A549 (cell line): ENCODE measurements at regions not wholly inside any gene's neighbourhood (a gene's known extent, or its start where the extent isn't known, plus 50 kb on each side); places are given as distances from the start of the nearest gene placed in this dataset.

ENCODE experiments used
- ATAC-seq, 2 experiments: fragments of 200-7000 bp in 1 of 2; fragments of >200 bp in 1 of 2; cut with Nextera tagmentation in 1 of 2; cut with Tn5 transposase in 1 of 2; 3 replicates each; pipeline versions ENCODE4 v1.8.0 to v1.9.1; 2018 to 2020; ENCODE audit warnings: mild to moderate bottlenecking in 1 of 2, moderate library complexity in 1 of 2
- CTCF ChIA-PET: fragments of 300-600 bp; sonication (Branson Sonifier 250); formaldehyde crosslinking; extraction: SDS; loops from one replicate; lab custom pipeline; 2021; ENCODE audit warnings: antibody characterized with exemption, inconsistent platforms; lab: Yijun Ruan, JAX
- POLR2A ChIA-PET: fragments of 350-600 bp; formaldehyde crosslinking; extraction: SDS; loops from one replicate; lab custom pipeline; 2021; ENCODE audit warnings: antibody characterized with exemption, inconsistent platforms; lab: Yijun Ruan, JAX
- DNase-seq, 2 experiments: peaks; one replicate each; pipeline versions ENCODE4 v3.0.0 to v3.0.0-alpha.2; 2011 to 2016; ENCODE audit warnings: low read depth in 1 of 2, low spot score in 1 of 2
- FAIRE-seq: peaks from 2 replicates; lab custom pipeline; 2011; peaks lifted over from hg19 to GRCh38; lab: Jason Lieb, UNC
- H3K27ac ChIP-seq, 2 experiments: fragments of >200 bp; sonication (Bioruptor Twin); formaldehyde crosslinking; 3 replicates each; pipeline ENCODE4 v1.5.1; 2016 to 2017
- H3K4me1 ChIP-seq: fragments of >200 bp; sonication (Bioruptor Twin); formaldehyde crosslinking; 3 replicates; pipeline ENCODE4 v1.6.1; 2016
- H3K4me2 ChIP-seq: fragments of >200 bp; sonication (Bioruptor Twin); formaldehyde crosslinking; 3 replicates; pipeline ENCODE4 v1.6.1; 2016
- H3K4me3 ChIP-seq: fragments of >200 bp; sonication (Bioruptor Twin); formaldehyde crosslinking; 3 replicates; pipeline ENCODE4 v1.5.1; 2016
- H3K9me3 ChIP-seq: fragments of >200 bp; sonication (Bioruptor Twin); formaldehyde crosslinking; 3 replicates; pipeline ENCODE4 v1.6.1; 2016
- ATOH8 ChIP-seq: fragments of 250-450 bp; sonication (Bioruptor Pico); IDR thresholded peaks from 2 replicates; pipeline ENCODE4 v1.5.0; 2020; ENCODE audit warnings: low read depth, mild to moderate bottlenecking, moderate library complexity
- BHLHE40 ChIP-seq: IDR thresholded peaks from 2 replicates; pipeline ENCODE4 v1.6.1; 2012; ENCODE audit warnings: low read depth, low read length, inconsistent platforms
- CBX2 ChIP-seq: fragments of 200-600 bp; sonication (generic); IDR thresholded peaks from 2 replicates; pipeline ENCODE4 v1.6.1; 2016; ENCODE audit warnings: low read depth, mild to moderate bottlenecking, borderline replicate concordance
- CEBPB ChIP-seq, 2 experiments: fragments of >200 bp in 1 of 2; sonication (Bioruptor Twin) in 1 of 2; formaldehyde crosslinking in 1 of 2; IDR thresholded peaks; 2 replicates each; pipeline ENCODE4 v1.6.1; 2012 to 2016
- CHD2 ChIP-seq: fragments of 150-350 bp; IDR thresholded peaks from 2 replicates; pipeline ENCODE4 v1.6.1; 2014; ENCODE audit warnings: low read length; ENCODE audit not compliant: partially characterized antibody
- CHD4 ChIP-seq: fragments of 200-600 bp; sonication (generic); IDR thresholded peaks from 2 replicates; pipeline ENCODE4 v1.6.1; 2016; ENCODE audit warnings: antibody characterized with exemption, mild to moderate bottlenecking, borderline replicate concordance
- CTCF ChIP-seq: fragments of >200 bp; sonication (Bioruptor Twin); formaldehyde crosslinking; IDR thresholded peaks from 3 replicates; pipeline ENCODE4 v1.5.1; 2016
- E2F6 ChIP-seq: IDR thresholded peaks from 2 replicates; pipeline ENCODE4 v1.6.1; 2012; ENCODE audit warnings: low read depth, borderline replicate concordance
- EHF ChIP-seq: fragments of 250-450 bp; sonication (Bioruptor Pico); IDR thresholded peaks from 2 replicates; pipeline ENCODE4 v1.5.0; 2020; ENCODE audit warnings: mild to moderate bottlenecking
- EHMT2 ChIP-seq: fragments of 200-600 bp; sonication (generic); IDR thresholded peaks from 2 replicates; pipeline ENCODE4 v1.6.1; 2016; ENCODE audit warnings: antibody characterized with exemption, low read depth, mild to moderate bottlenecking, moderate library complexity
- ESRRA ChIP-seq: fragments of 150-350 bp; IDR thresholded peaks from 2 replicates; pipeline ENCODE4 v1.6.1; 2014; ENCODE audit warnings: mild to moderate bottlenecking, low read length, borderline replicate concordance
- FOSB ChIP-seq: fragments of 250-450 bp; sonication (Bioruptor Pico); IDR thresholded peaks from 2 replicates; pipeline ENCODE4 v1.5.0; 2020; ENCODE audit warnings: mild to moderate bottlenecking, moderate library complexity
- FOSL2 ChIP-seq, 2 experiments: fragments of 450-650 bp in 1 of 2; fragments of >200 bp in 1 of 2; sonication (Bioruptor Twin) in 1 of 2; formaldehyde crosslinking; IDR thresholded peaks; 2 replicates each; pipeline versions ENCODE4 v1.5.0 to v1.6.1; 2016 to 2020; ENCODE audit warnings: mild to moderate bottlenecking in 1 of 2, moderate library complexity in 1 of 2
- GATA3 ChIP-seq: IDR thresholded peaks from 2 replicates; pipeline ENCODE4 v1.6.1; 2012; ENCODE audit warnings: borderline replicate concordance
- HOXA7 ChIP-seq: fragments of 250-450 bp; sonication (Bioruptor Pico); IDR thresholded peaks from 2 replicates; pipeline ENCODE4 v1.5.0; 2020; ENCODE audit warnings: mild to moderate bottlenecking, moderate library complexity
- HOXB13 ChIP-seq: fragments of 250-450 bp; sonication (Bioruptor Pico); IDR thresholded peaks from 2 replicates; pipeline ENCODE4 v1.5.0; 2020; ENCODE audit warnings: low read depth, mild to moderate bottlenecking, moderate library complexity
- JUN ChIP-seq, 2 experiments: fragments of >200 bp; sonication (Bioruptor Twin); formaldehyde crosslinking; IDR thresholded peaks; 2 replicates in 1 of 2; 3 replicates in 1 of 2; pipeline ENCODE4 v1.6.1; 2016 to 2017
- NFE2L2 ChIP-seq: fragments of 150-350 bp; conservative IDR thresholded peaks from 2 replicates; pipeline ENCODE4 v1.6.1; 2014; ENCODE audit warnings: low read length
- POLR2A ChIP-seq: IDR thresholded peaks from 2 replicates; pipeline ENCODE4 v1.6.1; 2012; ENCODE audit warnings: mild to moderate bottlenecking, low read length
- POLR2AphosphoS2 ChIP-seq: conservative IDR thresholded peaks from 2 replicates; pipeline ENCODE4 v1.6.1; 2012; ENCODE audit warnings: low read length, improper control_type of control experiment, inconsistent platforms
- REST ChIP-seq: fragments of 200-600 bp; sonication (generic); IDR thresholded peaks from 2 replicates; pipeline ENCODE4 v1.6.1; 2016; ENCODE audit warnings: antibody characterized with exemption, mild to moderate bottlenecking, moderate library complexity
- RFX5 ChIP-seq: fragments of 450-650 bp; IDR thresholded peaks from 2 replicates; pipeline ENCODE4 v1.7.1; 2014; ENCODE audit warnings: antibody characterized with exemption, mild to moderate bottlenecking, moderate library complexity
- TFCP2L1 ChIP-seq: fragments of 250-450 bp; sonication (Bioruptor Pico); IDR thresholded peaks from 2 replicates; pipeline ENCODE4 v1.5.0; 2021; ENCODE audit warnings: mild to moderate bottlenecking
- TP53 ChIP-seq: fragments of 250-450 bp; sonication (Bioruptor Pico); IDR thresholded peaks from 2 replicates; pipeline ENCODE4 v1.5.0; 2021; ENCODE audit warnings: mild to moderate bottlenecking, moderate library complexity
- ZC3H11A ChIP-seq: fragments of 450-650 bp; IDR thresholded peaks from 2 replicates; pipeline ENCODE4 v1.6.1; 2014; ENCODE audit warnings: antibody characterized with exemption, mild to moderate bottlenecking
- ZFP36 ChIP-seq: fragments of 450-650 bp; IDR thresholded peaks from 2 replicates; pipeline ENCODE4 v1.6.1; 2014; ENCODE audit warnings: borderline replicate concordance; ENCODE audit not compliant: partially characterized antibody
- ZSCAN20 ChIP-seq: fragments of 250-450 bp; sonication (Bioruptor Pico); IDR thresholded peaks from 2 replicates; pipeline ENCODE4 v1.8.0; 2022; ENCODE audit warnings: mild to moderate bottlenecking, moderate library complexity
- WGBS: methylation state at CpG from one replicate; pipeline ENCODE4 v1.1.6; 2017; ENCODE audit errors: missing lambda C conversion rate; 5-methylcytosine and 5-hydroxymethylcytosine counted together

- H3K4me1 ChIP-seq, result no peaks in the 10 kb centered on the region
- ATAC-seq, result no peak
- H3K4me2 ChIP-seq, result no peak overlapping the region
- no peak overlapping the region for H3K27ac ChIP-seq
- TF ChIP-seq E2F6 (no peak), EHF (CRISPR knock-in tag) (no peak), CTCF (no peak), HOXA7 (no peak), ZSCAN20 (no peak), EHMT2 (no peak), CBX2 (no peak), GATA3 (no peak), TP53 (CRISPR knock-in tag) (no peak), POLR2AphosphoS2 (no peak), ESRRA (no peak), FOSB (CRISPR knock-in tag) (no peak), BHLHE40 (no peak), TFCP2L1 (CRISPR knock-in tag) (no peak), POLR2A (no peak), JUN (IDR thresholded peaks at IDR 0.05) (no peak)
- ChIA-PET CTCF (interaction anchor here (0.7 kb wide), 1 partner anchor 64 kb away, joined by 3 read pairs; no protein-coding TSS in a partner anchor), POLR2A (no interaction called here)
- H3K4me3 ChIP-seq, result no peak overlapping the region
- no peak for DNase-seq
- no peak for FAIRE-seq
- H3K9me3 ChIP-seq, result no peaks in the 10 kb centered on the region
- WGBS, result 74% methylated on average over 6 of the region's 6 CpGs
These were observed 306.1 kb upstream of the RGS6 start for GRCh38 chr14:71625891-71626701.

- POLR2A ChIA-PET, result no interaction called here
- no peak for TF ChIP-seq ZFP36
- TF ChIP-seq CTCF, result no peak
- TF ChIP-seq RFX5, result no peak
- no peak for TF ChIP-seq CHD2
- no peak for TF ChIP-seq HOXB13 (CRISPR knock-in tag)
- no peak for TF ChIP-seq REST
- TF ChIP-seq CHD4, result no peak
- no peak for TF ChIP-seq ESRRA
- TF ChIP-seq NFE2L2, result no peak
- no peak for TF ChIP-seq ATOH8 (CRISPR knock-in tag)
- no peak for TF ChIP-seq FOSL2 (IDR thresholded peaks at IDR 0.05)
- no peak for TF ChIP-seq FOSL2 (CRISPR knock-in tag; IDR thresholded peaks at IDR 0.05)
- no peak for TF ChIP-seq E2F6
- no peak for TF ChIP-seq CEBPB (IDR thresholded peaks at IDR 0.05)
- TF ChIP-seq TP53 (CRISPR knock-in tag), result no peak
- no peak for TF ChIP-seq ZC3H11A
- no peak for TF ChIP-seq TFCP2L1 (CRISPR knock-in tag)
These were observed 303.8 kb upstream of the RGS6 start for GRCh38 chr14:71628433-71628832.

More at GRCh38 chr14:71628433-71628832, 303.8 kb upstream of the RGS6 start:
- Histone ChIP-seq H3K4me1 (no peaks in the 10 kb centered on the region), H3K9me3 (no peaks in the 10 kb centered on the region), H3K27ac (no peak overlapping the region), H3K4me2 (no peak overlapping the region), H3K4me3 (no peak overlapping the region)
- ATAC-seq (no peak), DNase-seq (no peak), FAIRE-seq (no peak)
- CTCF ChIA-PET, result interaction anchor here (1.2 kb wide), 1 partner anchor 125 kb away, joined by 3 read pairs; no protein-coding TSS in a partner anchor
